CD4-positive, alpha-beta memory T cell (primary cell): ENCODE measurements at regions not wholly inside any gene's neighbourhood (a gene's known extent, or its start where the extent isn't known, plus 50 kb on each side); places are given as distances from the start of the nearest gene placed in this dataset.
"Not testable (repeated sequence)": the region's sequence is repeated elsewhere in the genome, so short reads cannot be mapped to it uniquely, and the experiment has no call there.

Experiments
- CTCF ChIA-PET: fragments of 350-600 bp; sonication (Branson Sonifier 250); formaldehyde crosslinking; loops from one replicate; lab custom pipeline; 2021; ENCODE audit warnings: inconsistent platforms; ENCODE audit not compliant: partially characterized antibody; lab: Charles Lee
- POLR2A ChIA-PET: fragments of 350-600 bp; sonication (Branson Sonifier 250); formaldehyde crosslinking; loops from one replicate; lab custom pipeline; 2021; ENCODE audit not compliant: partially characterized antibody; lab: Charles Lee
- DNase-seq, 5 donors: peaks; one replicate each; pipeline versions ENCODE4 v3.0.0 to v3.0.0-alpha.2; 2020 to 2022; ENCODE audit warnings: mixed read lengths in 1 of 5
- H3K27ac ChIP-seq: one replicate; pipeline ENCODE4 v1.7.0; 2013; ENCODE audit warnings: low read depth, low read length
- H3K27me3 ChIP-seq: 2 replicates; pipeline ENCODE4 v1.7.0; 2013; ENCODE audit warnings: mild to moderate bottlenecking, low read length, moderate library complexity; ENCODE audit not compliant: insufficient read depth
- H3K36me3 ChIP-seq: 2 replicates; pipeline ENCODE4 v1.7.0; 2013; ENCODE audit warnings: mild to moderate bottlenecking, low read length, moderate library complexity; ENCODE audit not compliant: insufficient read depth
- H3K4me1 ChIP-seq: 2 replicates; pipeline ENCODE4 v1.7.0; 2013; ENCODE audit warnings: mild to moderate bottlenecking, low read length, moderate library complexity; ENCODE audit not compliant: insufficient read depth
- H3K4me3 ChIP-seq, 2 donors: one replicate each; pipeline ENCODE4 v1.7.0; 2013; ENCODE audit warnings: low read length in 2 of 2, mild to moderate bottlenecking in 1 of 2
- H3K9me3 ChIP-seq, 2 donors: one replicate each; pipeline ENCODE4 v1.7.0; 2013; ENCODE audit warnings: low read length in 2 of 2, control low read depth in 1 of 2; ENCODE audit not compliant: control insufficient read depth in 1 of 2
- H3K27ac Mint-ChIP-seq, 7 donors: one replicate each; pipeline ENCODE4 v1.8.0; 2020 to 2021; ENCODE audit warnings: mixed read lengths in 7 of 7, mild to moderate bottlenecking in 6 of 7, inconsistent platforms in 3 of 7, moderate library complexity in 3 of 7
- H3K27me3 Mint-ChIP-seq, 2 donors: one replicate each; pipeline ENCODE4 v1.8.0; 2020 to 2021; ENCODE audit warnings: mixed read lengths in 2 of 2
- H3K36me3 Mint-ChIP-seq, 2 donors: one replicate each; pipeline ENCODE4 v1.8.0; 2020 to 2021; ENCODE audit warnings: mixed read lengths in 2 of 2, inconsistent platforms in 1 of 2, mild to moderate bottlenecking in 1 of 2
- H3K4me1 Mint-ChIP-seq, 4 donors: one replicate each; pipeline ENCODE4 v1.8.0; 2020 to 2021; ENCODE audit warnings: mixed read lengths in 4 of 4, mild to moderate bottlenecking in 1 of 4
- H3K4me3 Mint-ChIP-seq, 8 donors: one replicate each; pipeline ENCODE4 v1.8.0; 2020 to 2021; ENCODE audit warnings: mixed read lengths in 8 of 8, mild to moderate bottlenecking in 7 of 8, moderate library complexity in 6 of 8, inconsistent platforms in 3 of 8
- H3K9me3 Mint-ChIP-seq, 8 donors: one replicate each; pipeline ENCODE4 v1.8.0; 2020 to 2021; ENCODE audit warnings: mixed read lengths in 8 of 8, mild to moderate bottlenecking in 5 of 8, inconsistent platforms in 3 of 8, moderate library complexity in 1 of 8
- intact Hi-C: fragments of 100-400 bp; cut with micrococcal nuclease; formaldehyde crosslinking; loops from one replicate; pipeline ENCODE4 v1.15.1; 2023

- H3K4me1 Mint-ChIP-seq, result peaks cover 33 to 55% (median 43%) of the 10 kb centered on the region in 4 donors
- H3K4me1 ChIP-seq, result peaks cover 43% of the 10 kb centered on the region
- no peaks in the 10 kb centered on the region for H3K9me3 ChIP-seq
- H3K36me3 Mint-ChIP-seq, result no peaks in the 10 kb centered on the region
- DNase-seq, result no peak
- intact Hi-C loops, result loop anchor here (10.0 kb wide), 1 partner anchor 55 kb away; no protein-coding TSS in a partner anchor
- no peak overlapping the region for H3K4me3 ChIP-seq
- no peak overlapping the region for H3K27ac ChIP-seq
- H3K36me3 ChIP-seq, result no peaks in the 10 kb centered on the region
- H3K27me3 Mint-ChIP-seq, result no peaks in the 10 kb centered on the region
- H3K9me3 Mint-ChIP-seq, result no peaks in the 10 kb centered on the region
- H3K27ac Mint-ChIP-seq, result peak overlapping the region in 6 of 7 donors; percentile 47 to 95 (median 91)
- H3K4me3 Mint-ChIP-seq, result peak overlapping the region in 2 of 8 donors; percentile 30 to 38
- no peaks in the 10 kb centered on the region for H3K27me3 ChIP-seq
- POLR2A ChIA-PET, result interaction anchor here (1.1 kb wide), 1 partner anchor 152 kb away, joined by 4 read pairs; the partner anchor contains the start of gene C22orf39
- CTCF ChIA-PET, result no interaction called here
These were observed 75.5 kb upstream of the CLDN5 start for GRCh38 chr22:19599626-19600243.

- H3K9me3 Mint-ChIP-seq, H3K27ac ChIP-seq, H3K4me3 ChIP-seq, intact Hi-C loops, H3K9me3 ChIP-seq, H3K36me3 ChIP-seq, H3K27me3 ChIP-seq, POLR2A ChIA-PET, H3K27ac Mint-ChIP-seq, H3K36me3 Mint-ChIP-seq, H3K4me3 Mint-ChIP-seq, DNase-seq, H3K27me3 Mint-ChIP-seq: not testable (repeated sequence)
- H3K4me1 ChIP-seq, result peaks cover 33% of the 10 kb centered on the region
- peaks cover 22 to 43% (median 36%) of the 10 kb centered on the region in 4 donors for H3K4me1 Mint-ChIP-seq
- CTCF ChIA-PET, result interaction anchor here (1.8 kb wide), 1 partner anchor 27 kb away, joined by 6 read pairs; no protein-coding TSS in a partner anchor
These were observed 79.1 kb upstream of the CLDN5 start for GRCh38 chr22:19603346-19603745.

- no peak for DNase-seq
- peaks cover 0 to 1% of the 10 kb centered on the region in 2 donors for H3K27me3 Mint-ChIP-seq
- H3K4me1 ChIP-seq, result peaks cover 29% of the 10 kb centered on the region
- H3K27me3 ChIP-seq, result no peaks in the 10 kb centered on the region
- no peak overlapping the region for H3K4me3 ChIP-seq
- H3K36me3 ChIP-seq, result no peaks in the 10 kb centered on the region
- peak overlapping the region in 1 of 7 donors; percentile 74 for H3K27ac Mint-ChIP-seq
- no peaks in the 10 kb centered on the region for H3K36me3 Mint-ChIP-seq
- H3K9me3 ChIP-seq, result no peaks in the 10 kb centered on the region
- H3K9me3 Mint-ChIP-seq, result no peaks in the 10 kb centered on the region
- CTCF ChIA-PET, result no interaction called here
- POLR2A ChIA-PET, result no interaction called here
- no peak overlapping the region for H3K4me3 Mint-ChIP-seq
- peaks cover 20 to 43% (median 33%) of the 10 kb centered on the region in 4 donors for H3K4me1 Mint-ChIP-seq
- intact Hi-C loops, result no loop called here
- no peak overlapping the region for H3K27ac ChIP-seq
These were observed 79.6 kb upstream of the CLDN5 start for GRCh38 chr22:19603767-19604166.

- intact Hi-C loops, result no loop called here
These were observed 80.6 kb upstream of the CLDN5 start for GRCh38 chr22:19604711-19605268.

GRCh38 chr22:19605508-19606331, 81.5 kb upstream of the CLDN5 start:
- intact Hi-C loops, result no loop called here
- H3K27me3 ChIP-seq, result no peaks in the 10 kb centered on the region
- ChIA-PET CTCF (no interaction called here), POLR2A (interaction anchor here (0.6 to 0.9 kb wide), 2 partner anchors 10 to 1757 kb away, joined by 3 read pairs; no protein-coding TSS in a partner anchor)
- H3K36me3 Mint-ChIP-seq, result no peaks in the 10 kb centered on the region
- H3K4me3 ChIP-seq, result no peak overlapping the region
- H3K27ac Mint-ChIP-seq, result peak overlapping the region in 1 of 7 donors; percentile 24
- H3K4me1 ChIP-seq, result peaks cover 31% of the 10 kb centered on the region
- DNase-seq, result no peak
- no peaks in the 10 kb centered on the region for H3K36me3 ChIP-seq
- H3K4me3 Mint-ChIP-seq, result no peak overlapping the region
- no peak overlapping the region for H3K27ac ChIP-seq
- H3K4me1 Mint-ChIP-seq, result peaks cover 18 to 45% (median 32%) of the 10 kb centered on the region in 4 donors
- H3K9me3 ChIP-seq, result no peaks in the 10 kb centered on the region
- no peaks in the 10 kb centered on the region for H3K9me3 Mint-ChIP-seq
- peaks cover 0 to 1% of the 10 kb centered on the region in 2 donors for H3K27me3 Mint-ChIP-seq

More at GRCh38 chr22:19604711-19605268, 80.6 kb upstream of the CLDN5 start:
- Mint-ChIP-seq H3K4me1 (peaks cover 18 to 39% (median 32%) of the 10 kb centered on the region in 4 donors), H3K27ac (peak overlapping the region in 3 of 7 donors; percentile 2 to 7 (median 3)), H3K36me3 (no peaks in the 10 kb centered on the region), H3K9me3 (no peaks in the 10 kb centered on the region), H3K27me3 (peaks cover 0 to 1% of the 10 kb centered on the region in 2 donors), H3K4me3 (no peak overlapping the region)
- Histone ChIP-seq H3K36me3 (no peaks in the 10 kb centered on the region), H3K4me1 (peaks cover 25% of the 10 kb centered on the region), H3K9me3 (no peaks in the 10 kb centered on the region), H3K4me3 (no peak overlapping the region), H3K27ac (no peak overlapping the region), H3K27me3 (no peaks in the 10 kb centered on the region)
- ChIA-PET POLR2A (interaction anchor here (0.9 kb wide), 1 partner anchor 9 kb away, joined by 3 read pairs; no protein-coding TSS in a partner anchor), CTCF (no interaction called here)
- no peak for DNase-seq

GRCh38 chr22:19606332-19607191, 82.4 kb upstream of the CLDN5 start:
- Mint-ChIP-seq H3K36me3 (no peaks in the 10 kb centered on the region), H3K4me3 (peak overlapping the region in 5 of 8 donors; percentile 27 to 72 (median 41)), H3K27me3 (peaks cover 0 to 1% of the 10 kb centered on the region in 2 donors), H3K9me3 (no peaks in the 10 kb centered on the region), H3K4me1 (peaks cover 20 to 49% (median 32%) of the 10 kb centered on the region in 4 donors), H3K27ac (peak overlapping the region in 6 of 7 donors; percentile 73 to 91 (median 82))
- H3K9me3 ChIP-seq, result no peaks in the 10 kb centered on the region
- H3K4me1 ChIP-seq, result peaks cover 34% of the 10 kb centered on the region
- no peaks in the 10 kb centered on the region for H3K27me3 ChIP-seq
- CTCF ChIA-PET, result interaction anchor here (1.2 kb wide), 1 partner anchor 13 kb away, joined by 4 read pairs; no protein-coding TSS in a partner anchor
- no peak for DNase-seq
- intact Hi-C loops, result loop anchor here (1.0 kb wide), 1 partner anchor 9 kb away; no protein-coding TSS in a partner anchor
- POLR2A ChIA-PET, result interaction anchor here (0.6 to 1.3 kb wide), 2 partner anchors 9 to 1757 kb away, joined by 3 to 10 read pairs; no protein-coding TSS in a partner anchor
- no peak overlapping the region for H3K4me3 ChIP-seq
- H3K36me3 ChIP-seq, result no peaks in the 10 kb centered on the region
- H3K27ac ChIP-seq, result peak overlapping the region; percentile 10
